Activated T-cell treated with anti-CD3 and anti-CD28 coated beads for 48 hours (primary cell): ENCODE measurements at regions not wholly inside any gene's neighbourhood (a gene's known extent, or its start where the extent isn't known, plus 50 kb on each side); places are given as distances from the start of the nearest gene placed in this dataset.
A peak's percentile ranks its signal among the peaks of the same experiment; 100 is the strongest.
"Not testable (repeated sequence)": the region's sequence is repeated elsewhere in the genome, so short reads cannot be mapped to it uniquely, and the experiment has no call there.

ENCODE experiments used
- DNase-seq: peaks from one replicate; pipeline ENCODE4 v3.0.0-alpha.2; 2020; ENCODE audit warnings: low read depth

DNA sequence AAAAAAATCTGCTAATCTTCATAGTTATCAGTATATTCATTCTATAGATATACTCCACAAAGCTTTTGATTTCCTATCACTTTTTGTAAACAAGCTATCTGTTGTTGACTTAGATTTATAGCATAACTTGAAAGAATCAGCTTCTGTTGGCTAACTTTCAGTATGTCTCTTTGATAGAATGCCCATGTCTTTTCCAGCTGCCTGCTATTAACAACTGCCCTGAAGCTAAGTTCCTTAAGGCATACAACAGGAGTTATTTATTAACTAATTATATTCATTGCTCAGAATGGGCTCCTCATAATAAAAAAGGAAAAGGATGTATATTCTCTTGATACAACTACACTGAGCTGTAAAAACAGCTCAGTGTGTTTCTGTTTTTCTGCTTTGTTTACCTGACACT lies 293.9 kb downstream of the TUSC7 start:
- DNase-seq: no peak

- no peak for DNase-seq
Observed at GRCh38 chr3:117005274-117005673, 295.7 kb downstream of the TUSC7 start.

- DNase-seq: no peak
Observed at GRCh38 chr3:117005911-117006522, 296.4 kb downstream of the TUSC7 start.

GRCh38 chr3:117010318-117010717 lies 300.7 kb downstream of the TUSC7 start:
- no peak for DNase-seq

DNA sequence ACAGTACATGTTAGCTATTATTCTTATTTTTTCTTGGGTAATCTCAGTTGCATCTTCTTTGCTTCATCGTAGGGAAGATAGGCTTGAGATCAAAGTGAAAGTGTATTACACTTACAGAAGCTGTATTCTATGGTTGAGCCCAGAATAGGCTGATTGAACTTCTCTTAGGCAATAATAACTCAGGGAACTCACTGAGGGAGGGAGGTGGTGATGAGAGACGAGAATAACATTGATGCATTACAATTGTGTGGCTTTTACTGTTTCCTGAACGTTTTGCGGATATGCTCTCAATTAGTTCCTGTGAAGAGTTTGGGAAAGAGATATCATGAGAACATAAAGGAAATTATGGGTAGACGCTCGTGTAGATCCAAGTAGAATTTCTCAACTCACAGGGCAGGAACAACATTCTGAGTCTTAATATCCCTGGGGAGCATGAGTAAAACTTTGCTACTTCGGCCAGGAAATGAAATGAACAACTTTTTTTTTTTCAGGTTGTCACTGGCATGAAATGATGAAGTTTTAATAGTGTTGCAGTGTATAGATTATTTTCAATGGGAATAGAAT lies 302.2 kb downstream of the TUSC7 start:
- DNase-seq: no peak

GRCh38 chr3:117016378-117016777 lies 306.8 kb downstream of the TUSC7 start:
- no peak for DNase-seq

DNA sequence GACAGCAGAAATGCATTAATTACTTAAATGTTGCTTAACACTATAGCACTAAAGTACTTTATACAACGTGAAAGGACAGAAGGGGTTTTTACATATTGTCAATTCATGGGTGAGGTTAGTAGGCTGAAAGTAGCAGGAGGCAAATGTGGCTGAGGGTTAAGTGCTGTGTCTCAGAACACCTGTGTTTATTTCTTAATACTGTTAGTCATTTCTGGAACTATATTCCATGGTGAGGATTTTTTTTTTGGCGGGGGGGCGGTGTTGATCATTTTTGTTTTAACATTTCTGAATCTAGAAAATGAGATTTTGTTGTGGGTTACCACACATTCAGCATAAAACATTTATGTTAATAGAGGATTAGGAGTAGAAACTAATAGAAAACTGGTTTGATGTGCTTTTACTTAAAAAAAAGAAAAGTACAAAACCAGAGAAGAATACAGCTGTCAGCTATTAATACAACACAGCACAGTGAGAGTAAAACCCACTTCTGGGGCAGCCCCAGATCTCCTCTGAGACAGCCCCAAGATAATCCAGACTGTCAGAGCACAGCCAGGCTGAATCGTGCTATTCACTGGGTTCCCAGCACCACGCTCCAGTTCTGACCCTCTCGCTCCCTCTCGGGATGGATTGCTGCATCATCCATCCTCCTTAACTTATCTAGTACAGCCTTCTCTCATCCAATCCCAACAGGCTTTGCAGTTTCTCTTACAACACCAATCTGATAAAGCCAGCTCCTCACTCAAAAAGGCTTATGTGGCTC lies 307.7 kb downstream of the TUSC7 start:
- DNase-seq: no peak

DNA sequence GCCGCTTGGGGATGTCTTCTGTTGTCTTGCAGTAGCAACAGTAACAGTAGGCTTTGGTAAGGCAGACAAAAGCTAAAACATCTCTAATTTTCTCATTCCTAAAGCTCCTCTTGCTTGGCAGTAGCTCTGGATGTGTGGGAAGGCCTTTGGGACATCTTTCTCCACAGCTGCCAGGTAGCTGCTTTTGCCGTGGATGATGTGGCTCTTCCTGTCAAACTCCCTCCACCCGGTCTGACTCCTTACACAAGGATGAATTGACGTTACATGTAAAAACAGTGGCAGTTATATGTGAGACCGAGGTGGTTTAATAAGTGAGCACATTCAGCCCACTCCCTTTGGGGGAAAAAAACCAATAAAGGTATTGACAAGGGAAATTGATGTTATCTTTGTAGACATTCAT lies 309.1 kb downstream of the TUSC7 start:
- DNase-seq: no peak

GRCh38 chr3:117019082-117019713 lies 309.6 kb downstream of the TUSC7 start:
- peak; percentile 1 for DNase-seq

DNA sequence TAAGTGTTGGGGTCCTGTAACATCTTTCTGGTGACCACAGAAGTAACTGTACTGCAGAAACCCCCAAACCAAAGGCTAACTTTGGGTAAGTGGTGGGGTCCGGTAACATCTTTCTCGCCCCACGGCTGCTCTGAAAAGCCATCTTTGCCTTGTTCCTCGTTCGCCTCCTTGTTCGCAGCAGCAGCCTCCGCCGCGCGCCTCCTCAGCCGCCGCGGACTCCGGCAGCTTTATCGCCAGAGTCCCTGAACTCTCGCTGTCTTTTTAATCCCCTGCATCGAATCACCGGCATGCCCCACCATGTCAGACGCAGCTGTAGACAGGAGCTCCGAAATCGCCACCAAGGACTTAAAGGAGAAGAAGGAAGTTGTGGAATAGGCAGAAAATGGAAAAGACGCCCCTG lies 316.8 kb downstream of the TUSC7 start:
- no peak for DNase-seq

- no peak for DNase-seq
Observed at GRCh38 chr3:117035745-117036144, 326.2 kb downstream of the TUSC7 start.

DNA sequence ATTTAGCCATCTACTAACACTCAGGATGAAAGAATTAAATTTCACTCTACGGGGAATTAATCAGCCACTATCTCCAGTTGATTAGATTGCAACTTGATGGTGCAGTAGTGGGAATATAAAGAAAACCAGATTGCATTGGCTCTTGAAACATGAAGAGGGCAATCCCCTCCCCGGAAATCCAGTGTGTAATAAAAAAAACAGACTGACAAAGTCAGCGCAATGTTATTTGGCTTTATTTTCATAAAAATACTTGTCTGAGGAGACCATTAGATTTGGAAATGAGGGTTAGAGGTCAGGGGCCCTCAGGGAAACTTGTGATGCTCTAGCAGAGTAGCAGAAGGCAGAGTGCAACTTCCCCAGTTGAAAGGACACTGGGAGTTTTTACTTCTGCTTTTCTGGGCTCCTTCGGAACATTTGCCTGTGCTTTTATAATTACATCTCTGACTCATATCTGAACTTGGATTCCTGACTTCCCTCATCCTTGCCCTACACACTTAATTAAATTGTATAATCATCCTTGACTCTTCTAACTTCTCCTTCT lies 326.8 kb downstream of the TUSC7 start:
- DNase-seq: no peak

DNA sequence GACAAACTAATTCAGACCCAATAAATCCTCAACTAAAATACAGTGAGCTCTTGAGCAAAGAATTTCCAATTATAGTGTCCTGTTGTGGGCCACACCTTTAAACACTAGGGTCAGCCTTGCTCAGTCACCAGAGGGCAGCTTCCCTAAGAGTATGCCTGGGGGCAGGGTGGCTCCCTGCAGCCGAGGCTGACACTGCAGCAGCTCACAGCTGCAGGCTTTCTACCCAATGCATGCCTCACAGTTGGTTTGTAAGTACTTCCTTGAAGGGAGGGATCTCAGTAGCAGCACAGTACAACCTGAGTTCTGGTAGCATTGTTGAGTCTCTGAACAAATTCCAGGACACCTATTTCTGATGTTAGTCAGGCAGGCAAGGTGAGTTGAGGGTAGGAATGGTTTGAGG lies 335.6 kb downstream of the TUSC7 start:
- no peak for DNase-seq

- DNase-seq: no peak
Observed at GRCh38 chr3:117047951-117048705, 338.5 kb downstream of the TUSC7 start.

DNA sequence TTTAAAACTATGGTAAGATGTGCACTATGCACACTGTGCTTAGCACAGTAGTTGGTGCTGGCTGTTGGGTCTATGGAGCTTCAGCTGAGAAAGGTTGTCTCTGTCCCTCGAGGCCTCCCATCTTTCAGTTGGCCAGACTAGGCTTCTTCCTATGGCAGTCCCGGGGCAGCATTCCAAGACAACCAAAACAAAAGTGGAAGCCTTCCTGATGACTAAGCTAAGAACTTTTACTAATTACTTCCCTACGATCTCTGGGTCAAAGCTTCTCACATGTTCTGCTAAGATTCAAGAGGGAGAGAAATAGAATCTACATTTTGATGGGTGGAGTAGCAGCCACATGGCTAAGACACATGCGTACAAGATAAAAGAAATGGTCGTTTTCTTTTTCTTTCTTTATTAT lies 342.8 kb downstream of the TUSC7 start:
- no peak for DNase-seq

- DNase-seq: no peak
Observed at GRCh38 chr3:117054556-117054955, 345.0 kb downstream of the TUSC7 start.

DNA sequence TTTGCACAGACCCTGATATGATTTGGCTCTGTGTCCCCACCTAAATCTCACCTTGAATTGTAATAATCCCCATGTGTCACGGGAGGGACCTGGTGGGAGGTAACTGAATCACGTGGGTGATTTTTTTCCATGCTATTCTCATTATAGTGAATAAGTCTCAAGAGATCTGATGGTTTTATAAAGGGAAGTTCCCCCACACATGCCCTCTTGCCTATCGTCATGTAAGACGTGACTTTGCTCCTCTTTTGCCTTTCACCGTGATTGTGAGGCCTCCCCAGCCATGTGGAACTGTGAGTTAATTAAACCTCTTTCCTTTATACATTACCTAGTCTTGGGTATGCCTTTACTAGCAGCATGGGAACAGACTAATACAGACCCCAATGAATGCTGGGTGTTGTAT lies 347.4 kb downstream of the TUSC7 start:
- not testable (repeated sequence) for DNase-seq

DNA sequence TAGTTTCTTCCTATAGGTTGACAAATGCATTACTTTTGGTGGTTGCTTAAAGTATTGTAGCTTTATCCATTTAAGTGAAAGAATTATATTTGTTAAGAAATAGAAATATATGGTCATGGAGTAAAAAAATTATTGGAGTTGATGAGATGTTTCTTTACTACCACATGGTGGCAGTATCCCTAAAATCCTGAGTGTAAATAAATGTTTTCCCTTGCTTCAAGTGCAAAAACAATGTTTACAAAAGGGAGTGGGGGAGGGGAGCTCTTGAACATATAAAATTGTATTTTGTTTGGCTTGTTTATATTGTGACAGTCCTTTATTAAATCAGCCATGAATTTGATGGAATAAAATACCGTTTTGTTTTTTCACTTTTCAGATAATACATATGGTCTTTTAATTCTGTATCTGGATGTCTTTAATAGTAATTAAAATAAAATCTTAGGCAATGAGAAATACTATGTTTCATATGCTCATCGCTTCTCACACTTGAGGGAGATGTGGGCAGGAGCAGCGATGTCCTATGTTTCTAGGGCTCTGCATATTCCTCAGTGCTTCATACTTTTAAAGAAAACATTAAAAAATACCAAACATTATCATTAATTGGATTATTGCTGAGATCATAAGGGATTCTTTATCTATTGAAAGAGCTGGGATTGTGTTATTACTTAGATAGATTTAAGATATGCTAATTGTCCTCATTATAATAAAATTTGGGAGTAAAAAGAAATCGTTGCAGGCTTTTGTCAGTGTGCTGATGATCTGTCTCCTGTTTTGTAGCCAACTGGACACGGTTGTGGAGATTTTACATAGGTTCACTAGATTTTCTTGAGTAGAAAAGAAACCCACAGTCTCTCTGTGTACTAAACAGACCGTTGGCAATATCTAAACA lies 349.7 kb downstream of the TUSC7 start:
- no peak for DNase-seq

DNA sequence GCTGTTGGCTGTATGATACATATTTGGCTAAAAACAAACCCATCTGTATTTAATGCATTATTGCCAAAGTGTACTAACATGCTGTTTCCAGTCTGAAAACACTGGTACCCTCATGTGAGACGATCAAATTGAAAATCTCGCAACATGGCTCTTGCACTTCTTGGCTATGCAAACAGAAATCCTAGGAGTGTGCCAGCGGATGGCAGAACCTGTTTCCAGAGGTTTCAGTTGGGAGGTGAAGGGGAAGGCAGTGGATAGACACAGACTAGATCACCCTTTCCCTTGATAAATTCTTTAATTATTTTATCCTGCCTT lies 350.3 kb downstream of the TUSC7 start:
- DNase-seq: no peak

GRCh38 chr3:117063930-117064329 lies 354.4 kb downstream of the TUSC7 start:
- no peak for DNase-seq

DNA sequence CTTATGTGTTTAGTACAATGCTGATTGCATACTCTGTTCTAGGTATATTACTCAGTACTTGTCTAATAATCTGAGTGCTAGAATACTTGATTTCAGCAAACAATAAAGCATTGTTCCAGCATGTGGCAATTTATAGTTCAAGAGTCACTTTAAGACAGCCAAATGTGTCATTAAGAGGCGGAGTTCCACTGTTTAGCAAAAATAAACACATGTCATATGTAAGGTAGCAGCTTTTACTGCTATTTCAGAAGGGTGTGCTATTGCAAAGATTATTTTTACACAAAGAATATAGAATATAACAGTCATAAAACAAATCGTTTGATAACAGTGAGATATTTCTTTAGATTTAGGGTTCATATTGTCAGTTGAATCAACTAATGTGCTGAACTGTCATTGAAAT lies 358.7 kb downstream of the TUSC7 start:
- DNase-seq: no peak
